HG03045 (cell line): ENCODE measurements at regions not wholly inside any gene's neighbourhood (a gene's known extent, or its start where the extent isn't known, plus 50 kb on each side); places are given as distances from the start of the nearest gene placed in this dataset.

Experiments
- ATAC-seq: cut with Tn5 transposase; IDR thresholded peaks from one replicate; pipeline ENCODE4 v1.9.1; 2021; ENCODE audit warnings: mild to moderate bottlenecking, moderate library complexity; ENCODE audit not compliant: unreplicated experiment

- ATAC-seq = no peak
These were observed 55.0 kb upstream of the PKDCC start for GRCh38 chr2:41992671-41993434.

GRCh38 chr2:41993435-41993925 lies 54.3 kb upstream of the PKDCC start:
- ATAC-seq = no peak

- no peak for ATAC-seq
These were observed 53.6 kb upstream of the PKDCC start for GRCh38 chr2:41994233-41994637.

GRCh38 chr2:41994661-41995060 lies 53.2 kb upstream of the PKDCC start:
- no peak for ATAC-seq

- no peak for ATAC-seq
These were observed 50.3 kb upstream of the PKDCC start for GRCh38 chr2:41997561-41997960.
